ENCODE measurements at regions not wholly inside any gene's neighbourhood (a gene's known extent, or its start where the extent isn't known, plus 50 kb on each side); places are given as distances from the start of the nearest gene placed in this dataset.

- no peak for DNase-seq (ENCODE audit: low read depth in 2 of 2)
These were observed 84.2 kb upstream of the SEMA6A start for GRCh38 chr5:116658830-116659229.

- no peak for DNase-seq (ENCODE audit: low read depth in 2 of 2)
These were observed 83.5 kb upstream of the SEMA6A start for GRCh38 chr5:116658141-116658540.

GRCh38 chr5:116655431-116655830 is 80.8 kb upstream of the SEMA6A start:
- DNase-seq (ENCODE audit: low read depth in 2 of 2): no peak

- no peak for DNase-seq (ENCODE audit: low read depth in 2 of 2)
These were observed 80.3 kb upstream of the SEMA6A start for GRCh38 chr5:116654925-116655324.

DNA sequence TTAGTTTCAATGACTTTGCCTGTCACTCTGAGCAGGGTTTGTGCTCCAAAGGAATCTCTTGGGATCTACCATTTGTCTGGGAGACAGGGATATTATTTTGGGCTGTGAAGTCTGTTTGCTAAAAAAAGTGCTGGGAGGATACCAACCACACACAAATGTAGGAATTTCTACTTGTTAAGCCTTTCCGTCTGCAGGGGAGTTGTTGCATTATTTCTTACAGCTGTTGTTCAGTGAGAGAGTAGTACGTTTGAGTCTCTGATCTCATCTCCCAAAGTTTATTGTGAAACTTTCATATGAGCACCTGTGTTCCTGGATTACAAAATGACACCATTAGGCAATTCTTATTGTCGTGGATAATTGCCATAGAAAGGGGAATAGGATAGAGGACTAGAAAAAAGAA is 78.3 kb upstream of the SEMA6A start:
- no peak for DNase-seq (ENCODE audit: low read depth in 2 of 2)

- no peak for DNase-seq (ENCODE audit: low read depth in 2 of 2)
These were observed 77.6 kb upstream of the SEMA6A start for GRCh38 chr5:116652196-116652729.

DNA sequence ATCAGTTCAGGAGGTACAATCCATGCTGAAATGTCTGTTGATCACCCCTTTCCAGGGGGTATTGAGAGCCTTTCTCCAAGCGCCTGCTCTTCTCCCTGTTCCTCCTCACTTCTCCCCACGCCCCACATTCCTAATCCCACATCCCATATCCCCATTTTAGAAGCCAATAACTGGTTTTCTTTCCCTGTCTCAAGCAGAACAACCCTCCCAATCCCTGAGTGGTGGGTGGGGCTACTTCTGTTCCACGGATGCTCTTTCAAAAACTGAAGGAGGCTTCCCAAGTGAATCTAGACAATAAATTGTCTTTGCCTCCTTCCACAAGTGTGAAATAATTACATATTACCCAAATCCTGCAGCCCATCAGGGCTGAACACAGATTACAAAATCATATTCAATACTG is 77.0 kb upstream of the SEMA6A start:
- no peak for DNase-seq (ENCODE audit: low read depth in 2 of 2)

DNA sequence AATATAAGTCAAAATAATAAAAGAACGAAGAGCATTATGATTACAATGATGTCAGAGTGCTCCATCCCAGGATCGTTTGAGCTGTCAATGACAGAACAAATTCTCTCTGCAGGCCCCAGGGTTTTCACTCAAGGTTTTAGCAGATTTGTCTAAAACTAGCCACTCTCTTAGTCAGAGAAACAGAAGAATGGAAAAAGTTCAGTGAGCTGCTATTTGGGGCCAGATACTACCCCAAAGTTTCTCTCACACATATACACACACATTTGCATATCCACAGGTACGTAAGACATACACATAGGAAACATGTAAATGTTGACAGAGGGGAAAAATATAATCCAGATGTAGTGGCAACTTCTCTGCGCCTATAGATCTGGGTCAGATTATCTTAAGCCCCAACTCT is 76.3 kb upstream of the SEMA6A start:
- no peak for DNase-seq (ENCODE audit: low read depth in 2 of 2)

GRCh38 chr5:116650544-116650943 is 75.9 kb upstream of the SEMA6A start:
- DNase-seq (ENCODE audit: low read depth in 2 of 2): no peak

DNA sequence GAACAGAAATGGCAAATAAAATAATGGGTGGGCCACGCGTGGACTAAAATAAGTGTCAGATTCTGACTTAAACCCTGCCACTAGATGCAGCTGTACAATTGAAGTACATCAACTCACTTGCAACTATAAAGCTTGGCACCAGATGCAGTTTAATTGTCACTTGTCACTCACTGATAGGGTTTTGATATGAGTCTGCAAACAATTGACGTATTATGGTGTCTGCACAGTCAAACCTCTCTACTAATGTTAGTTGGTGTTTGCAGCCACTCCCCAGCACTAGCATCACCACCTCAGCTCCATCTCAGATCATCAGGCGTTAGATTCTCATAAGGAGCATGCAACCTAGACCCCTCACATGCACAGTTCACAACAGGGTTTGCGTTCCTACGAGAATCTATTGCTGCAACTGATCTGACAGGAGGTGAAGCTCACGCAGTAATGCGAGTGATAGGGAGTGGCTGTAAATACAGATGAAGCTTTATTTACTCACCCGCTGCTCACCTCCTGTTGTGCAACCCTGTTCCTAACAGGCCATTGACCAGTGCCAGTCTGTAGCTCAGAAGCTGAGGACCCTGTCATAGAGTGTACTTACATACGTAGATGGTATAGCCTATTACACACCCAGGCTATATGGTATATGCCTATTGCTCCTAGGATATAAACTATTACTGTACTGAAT is 72.1 kb upstream of the SEMA6A start:
- no peak for DNase-seq (ENCODE audit: low read depth in 2 of 2)

DNA sequence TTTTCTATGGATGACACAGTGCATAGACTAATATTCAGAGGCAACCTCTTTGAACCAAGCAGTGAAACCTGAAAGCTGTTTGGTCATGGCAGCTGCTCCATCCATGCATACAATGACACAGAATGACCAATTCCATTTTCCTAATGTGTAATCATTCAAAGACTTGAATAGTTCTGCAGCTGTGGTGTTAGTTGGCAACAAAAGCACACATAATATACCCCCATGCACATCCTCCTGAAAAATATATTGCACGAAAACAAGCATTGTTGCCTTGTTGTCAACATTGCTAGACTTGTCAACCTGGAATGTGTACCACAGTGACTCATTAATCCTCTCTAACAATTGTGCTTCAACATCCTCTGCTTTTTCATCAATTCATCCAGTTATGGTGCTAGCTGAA is 71.0 kb upstream of the SEMA6A start:
- DNase-seq (ENCODE audit: low read depth in 2 of 2): no peak

GRCh38 chr5:116640236-116640635 is 65.6 kb upstream of the SEMA6A start:
- DNase-seq (ENCODE audit: low read depth in 2 of 2): no peak

DNA sequence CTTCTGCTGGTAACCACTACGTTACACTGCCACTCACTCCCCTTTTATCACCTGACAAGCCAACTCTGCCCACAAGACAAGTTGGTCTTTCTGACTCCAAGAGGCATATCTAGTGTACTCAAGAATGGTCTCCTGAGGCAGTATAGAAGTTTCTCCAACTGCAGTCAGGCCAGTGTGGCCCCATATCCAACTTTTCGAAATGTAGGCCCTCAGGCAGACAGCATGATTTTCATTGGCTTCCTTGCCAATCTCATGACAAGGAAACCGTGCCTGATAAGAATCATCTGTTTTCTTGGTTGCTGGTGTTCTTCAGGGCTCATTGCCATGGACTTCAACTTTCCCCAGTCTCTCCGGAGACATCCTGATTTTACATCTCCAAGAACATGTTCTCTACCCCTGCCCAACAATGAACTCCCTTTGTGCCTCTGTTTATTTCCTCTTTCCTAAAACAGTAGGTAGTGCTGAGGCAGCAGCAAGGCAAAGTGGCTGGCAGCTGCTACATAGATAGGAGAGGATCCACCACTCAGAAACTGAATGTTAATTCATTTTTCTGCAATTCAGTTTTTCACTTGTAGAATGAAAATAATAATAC is 62.6 kb upstream of the SEMA6A start:
- DNase-seq (ENCODE audit: low read depth in 2 of 2): no peak

- no peak for DNase-seq (ENCODE audit: low read depth in 2 of 2)
These were observed 58.3 kb upstream of the SEMA6A start for GRCh38 chr5:116632890-116633289.

- DNase-seq (ENCODE audit: low read depth in 2 of 2): no peak
These were observed 56.5 kb upstream of the SEMA6A start for GRCh38 chr5:116631147-116631546.

- DNase-seq (ENCODE audit: low read depth in 2 of 2): no peak
These were observed 54.5 kb upstream of the SEMA6A start for GRCh38 chr5:116629168-116629567.

GRCh38 chr5:116626945-116627679 is 52.5 kb upstream of the SEMA6A start:
- DNase-seq (ENCODE audit: low read depth in 2 of 2): no peak

GRCh38 chr5:116626272-116626723 is 51.7 kb upstream of the SEMA6A start:
- DNase-seq (ENCODE audit: low read depth in 2 of 2): no peak

Data from stimulated activated CD8-positive, alpha-beta memory T cell treated with anti-CD3 and anti-CD28 coated beads, Interleukin-7, amount 100 ng/mL, for 4 hours (primary cell).